ENCODE measurements at regions not wholly inside any gene's neighbourhood (a gene's known extent, or its start where the extent isn't known, plus 50 kb on each side); places are given as distances from the start of the nearest gene placed in this dataset.

GRCh38 chrX:116378961-116379360 is 57.4 kb upstream of the SLC6A14 start:
- Histone ChIP-seq H3K4me3 (no peak overlapping the region), H3K36me3 (no peaks in the 10 kb centered on the region), H3K27ac (no peak overlapping the region), H3K4me1 (no peaks in the 10 kb centered on the region), H3K27me3 (replicated peaks in 1 of 7) (no peaks in the 10 kb centered on the region), H3K9me3 (no peaks in the 10 kb centered on the region)
- 46 to 66% (median 49%) methylated on average over 2 of the region's 2 CpGs for WGBS, 5 donors
- no peak for TF ChIP-seq CTCF (IDR thresholded peaks at IDR 0.05 in 8 of 11, conservative IDR thresholded peaks at IDR 0.05 in 3 of 11)
- no peak for TF ChIP-seq POLR2A (IDR thresholded peaks at IDR 0.05)
- no peak for TF ChIP-seq POLR2AphosphoS5 (IDR thresholded peaks at IDR 0.05)
- intact Hi-C loops (cut with DNase I; ENCODE audit: low total_unique reads): no loop called here
- DNase-seq: no peak

GRCh38 chrX:116379854-116380253 is 56.6 kb upstream of the SLC6A14 start:
- Histone ChIP-seq H3K36me3 (no peaks in the 10 kb centered on the region), H3K9me3 (no peaks in the 10 kb centered on the region), H3K27me3 (replicated peaks in 1 of 7) (no peaks in the 10 kb centered on the region), H3K4me1 (no peaks in the 10 kb centered on the region), H3K4me3 (no peak overlapping the region), H3K27ac (no peak overlapping the region)
- intact Hi-C loops (cut with DNase I; ENCODE audit: low total_unique reads): no loop called here
- TF ChIP-seq POLR2AphosphoS5 (IDR thresholded peaks at IDR 0.05): no peak
- TF ChIP-seq POLR2A (IDR thresholded peaks at IDR 0.05): no peak
- TF ChIP-seq CTCF (IDR thresholded peaks at IDR 0.05 in 8 of 11, conservative IDR thresholded peaks at IDR 0.05 in 3 of 11): no peak
- WGBS, 5 donors: 74 to 98% (median 78%) methylated on average over 4 of the region's 4 CpGs; no CpG with 5 or more reads in 1 of the 5 donors
- no peak for DNase-seq

- H3K4me3 ChIP-seq: no peak overlapping the region
- H3K4me1 ChIP-seq: no peaks in the 10 kb centered on the region
- TF ChIP-seq POLR2AphosphoS5 (IDR thresholded peaks at IDR 0.05) (no peak), POLR2A (IDR thresholded peaks at IDR 0.05) (no peak), CTCF (IDR thresholded peaks at IDR 0.05 in 8 of 11, conservative IDR thresholded peaks at IDR 0.05 in 3 of 11) (no peak)
- H3K27ac ChIP-seq: no peak overlapping the region
- intact Hi-C loops (cut with DNase I; ENCODE audit: low total_unique reads): no loop called here
- WGBS, 5 donors: 58 to 79% (median 65%) methylated on average over 3 of the region's 3 CpGs
- no peaks in the 10 kb centered on the region for H3K27me3 ChIP-seq (replicated peaks in 1 of 7)
- H3K36me3 ChIP-seq: no peaks in the 10 kb centered on the region
- no peaks in the 10 kb centered on the region for H3K9me3 ChIP-seq
- DNase-seq: no peak
These were observed 51.9 kb upstream of the SLC6A14 start for GRCh38 chrX:116384406-116384954.
